Left ventricle myocardium inferior (tissue), 1 donor: ENCODE measurements at regions not wholly inside any gene's neighbourhood (a gene's known extent, or its start where the extent isn't known, plus 50 kb on each side); places are given as distances from the start of the nearest gene placed in this dataset.
A peak's percentile ranks its signal among the peaks of the same experiment; 100 is the strongest.

Experiments used
- DNase-seq: peaks from one replicate; pipeline ENCODE4 v3.0.0-alpha.2; 2020
- H3K27ac ChIP-seq: fragments of 200-600 bp; replicated peaks from 2 replicates; pipeline ENCODE4 v1.8.0; 2021
- H3K27me3 ChIP-seq: fragments of 200-600 bp; 2 replicates; pipeline ENCODE4 v1.8.0; 2021; ENCODE audit warnings: low read depth
- H3K36me3 ChIP-seq: fragments of 200-600 bp; 2 replicates; pipeline ENCODE4 v1.8.0; 2021
- H3K4me1 ChIP-seq: fragments of 200-600 bp; 2 replicates; pipeline ENCODE4 v1.8.0; 2021
- H3K4me3 ChIP-seq: fragments of 200-600 bp; 2 replicates; pipeline ENCODE4 v1.8.0; 2021; ENCODE audit warnings: mild to moderate bottlenecking, moderate library complexity
- H3K9me3 ChIP-seq: fragments of 200-600 bp; replicated peaks from 2 replicates; pipeline ENCODE4 v1.8.0; 2021
- intact Hi-C: fragments of 100-400 bp; cut with micrococcal nuclease; formaldehyde crosslinking; loops from one replicate; pipeline ENCODE4 v1.11.0; 2022
- TF ChIP-seq, protein P1 (sequence below): fragments of 200-600 bp; IDR thresholded peaks from 2 replicates; pipeline ENCODE4 v1.8.0; 2021; ENCODE audit warnings: antibody characterized with exemption, mild to moderate bottlenecking, borderline replicate concordance
- donor health status: DM: no; HTN: yes; CAD: no; lungs with severe emphysema.

DNA sequence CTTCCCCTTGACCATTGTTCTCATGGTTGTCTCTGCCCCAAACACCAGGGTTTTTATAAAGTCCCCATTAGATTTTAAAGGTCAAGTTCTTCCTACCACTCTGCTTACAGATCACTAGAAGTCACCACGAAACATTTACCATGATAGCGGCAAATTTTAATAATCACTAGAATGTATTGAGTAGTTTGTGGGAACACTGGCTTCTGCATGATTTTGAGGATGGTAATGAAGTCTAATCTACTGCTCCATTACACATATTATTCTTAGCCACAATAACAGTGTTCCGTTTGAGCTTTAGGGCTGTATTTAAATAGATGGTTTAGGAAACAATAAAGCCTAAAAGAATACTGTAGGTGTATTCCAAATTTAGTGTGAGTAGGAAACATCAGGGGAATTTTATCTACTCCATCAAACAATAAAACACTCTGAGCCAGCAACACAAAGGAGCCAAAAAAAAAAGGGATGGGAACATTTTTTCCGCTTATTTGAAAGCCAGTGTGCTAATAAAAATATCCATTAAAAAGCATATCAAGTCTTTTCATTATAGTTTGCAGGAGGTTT lies 49.7 kb downstream of the KLF12 start:
- peak overlapping the region; percentile 46 for H3K27ac ChIP-seq
- no peaks in the 10 kb centered on the region for H3K9me3 ChIP-seq
- DNase-seq: no peak
- H3K36me3 ChIP-seq: no peaks in the 10 kb centered on the region
- TF ChIP-seq, protein P1, sequence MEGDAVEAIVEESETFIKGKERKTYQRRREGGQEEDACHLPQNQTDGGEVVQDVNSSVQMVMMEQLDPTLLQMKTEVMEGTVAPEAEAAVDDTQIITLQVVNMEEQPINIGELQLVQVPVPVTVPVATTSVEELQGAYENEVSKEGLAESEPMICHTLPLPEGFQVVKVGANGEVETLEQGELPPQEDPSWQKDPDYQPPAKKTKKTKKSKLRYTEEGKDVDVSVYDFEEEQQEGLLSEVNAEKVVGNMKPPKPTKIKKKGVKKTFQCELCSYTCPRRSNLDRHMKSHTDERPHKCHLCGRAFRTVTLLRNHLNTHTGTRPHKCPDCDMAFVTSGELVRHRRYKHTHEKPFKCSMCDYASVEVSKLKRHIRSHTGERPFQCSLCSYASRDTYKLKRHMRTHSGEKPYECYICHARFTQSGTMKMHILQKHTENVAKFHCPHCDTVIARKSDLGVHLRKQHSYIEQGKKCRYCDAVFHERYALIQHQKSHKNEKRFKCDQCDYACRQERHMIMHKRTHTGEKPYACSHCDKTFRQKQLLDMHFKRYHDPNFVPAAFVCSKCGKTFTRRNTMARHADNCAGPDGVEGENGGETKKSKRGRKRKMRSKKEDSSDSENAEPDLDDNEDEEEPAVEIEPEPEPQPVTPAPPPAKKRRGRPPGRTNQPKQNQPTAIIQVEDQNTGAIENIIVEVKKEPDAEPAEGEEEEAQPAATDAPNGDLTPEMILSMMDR: no peak
- intact Hi-C loops: no loop called here
- H3K27me3 ChIP-seq: no peaks in the 10 kb centered on the region
- H3K4me3 ChIP-seq: no peak overlapping the region
- H3K4me1 ChIP-seq: peaks cover 57% of the 10 kb centered on the region

DNA sequence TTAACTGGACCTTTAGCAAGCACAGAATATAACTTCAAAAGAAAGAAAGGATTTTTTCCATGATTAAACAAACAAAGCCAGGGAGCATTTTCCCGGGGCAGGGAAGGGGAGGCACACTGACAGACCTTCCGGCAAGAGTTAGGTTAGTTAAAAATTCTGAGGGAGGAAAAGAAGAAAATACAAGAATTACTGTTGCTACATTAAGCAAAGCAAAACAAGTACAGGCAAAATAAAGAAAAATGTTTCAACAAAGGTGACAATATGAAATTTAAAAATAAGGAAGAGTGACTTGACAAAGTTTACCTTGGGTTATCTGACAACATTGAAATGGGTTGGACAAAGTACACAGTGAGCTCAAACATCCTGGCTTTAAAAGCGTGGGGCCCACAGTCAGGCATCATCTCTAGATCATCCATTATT lies 51.5 kb downstream of the KLF12 start:
- intact Hi-C loops: no loop called here
- Histone ChIP-seq H3K27me3 (no peaks in the 10 kb centered on the region), H3K36me3 (no peaks in the 10 kb centered on the region), H3K27ac (no peak overlapping the region), H3K4me3 (no peak overlapping the region), H3K9me3 (no peaks in the 10 kb centered on the region), H3K4me1 (peaks cover 49% of the 10 kb centered on the region)
- DNase-seq: no peak
- TF ChIP-seq, protein P1: no peak

DNA sequence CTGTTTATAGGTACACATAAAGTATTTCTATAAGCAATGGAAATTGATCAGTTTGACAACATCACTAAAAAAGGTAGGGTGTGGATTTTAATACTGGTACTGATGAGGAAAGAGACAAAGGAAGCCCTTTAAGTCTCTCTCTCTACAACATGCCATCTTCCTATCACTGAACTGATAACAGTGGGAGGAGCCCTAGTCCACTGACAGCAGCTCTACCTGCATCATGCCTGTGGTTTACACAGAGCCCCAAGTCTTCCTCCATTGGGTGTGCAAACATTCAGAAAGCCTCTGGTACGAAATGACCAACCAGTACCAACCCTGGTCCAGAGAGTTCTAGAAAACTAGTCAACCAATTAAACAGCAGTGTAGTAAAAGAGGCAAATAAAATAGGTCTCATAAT lies 53.4 kb downstream of the KLF12 start:
- intact Hi-C loops: no loop called here
- Histone ChIP-seq H3K27me3 (no peaks in the 10 kb centered on the region), H3K9me3 (no peaks in the 10 kb centered on the region), H3K27ac (no peak overlapping the region), H3K4me1 (peaks cover 52% of the 10 kb centered on the region), H3K4me3 (no peak overlapping the region), H3K36me3 (no peaks in the 10 kb centered on the region)
- DNase-seq: no peak
- TF ChIP-seq, protein P1: no peak

DNA sequence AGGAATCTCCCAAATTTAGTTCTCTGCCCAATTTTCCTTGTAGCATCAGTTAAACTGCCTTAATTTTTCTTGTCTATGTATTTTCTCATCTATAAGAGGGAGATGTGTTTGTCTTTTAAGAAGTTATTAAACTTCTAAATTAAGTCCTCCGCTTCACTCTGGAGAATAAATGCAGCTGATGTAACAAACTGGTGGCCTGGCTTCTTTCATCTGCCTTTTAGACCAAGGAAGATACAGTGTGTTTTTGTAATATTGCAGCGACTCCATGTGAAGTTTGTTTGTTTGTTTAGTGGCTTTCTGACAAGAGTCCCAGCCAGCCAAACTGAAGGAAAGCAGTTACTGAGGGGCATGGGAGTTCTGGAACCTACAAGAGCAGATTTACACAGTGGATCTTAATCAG lies 56.4 kb downstream of the KLF12 start:
- Histone ChIP-seq H3K4me1 (peaks cover 60% of the 10 kb centered on the region), H3K27ac (peak overlapping the region; percentile 31), H3K27me3 (no peaks in the 10 kb centered on the region), H3K9me3 (no peaks in the 10 kb centered on the region), H3K4me3 (no peak overlapping the region), H3K36me3 (no peaks in the 10 kb centered on the region)
- intact Hi-C loops: no loop called here
- TF ChIP-seq, protein P1: no peak
- DNase-seq: no peak

DNA sequence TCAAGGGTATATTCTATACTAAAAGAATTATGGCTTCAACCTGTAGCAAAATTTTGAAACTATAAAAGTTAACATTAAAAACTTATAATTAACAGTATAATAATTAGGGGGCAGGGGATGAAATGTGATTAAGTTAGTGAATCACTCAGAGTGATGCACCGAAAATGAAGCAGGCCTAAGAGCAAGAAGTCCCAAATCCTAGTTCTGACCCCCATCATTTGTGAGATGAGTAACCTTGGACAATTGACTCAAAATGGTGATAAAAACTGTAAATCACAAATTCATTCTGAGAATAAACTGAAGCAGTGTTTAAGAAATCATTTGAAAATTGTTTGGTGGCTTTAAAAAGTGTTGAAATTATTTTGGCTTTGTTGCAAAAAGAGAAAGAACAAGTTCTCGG lies 56.8 kb downstream of the KLF12 start:
- H3K4me3 ChIP-seq: no peak overlapping the region
- TF ChIP-seq, protein P1: no peak
- H3K27ac ChIP-seq: peak overlapping the region; percentile 31

More for the DNA sequence above, 56.8 kb downstream of the KLF12 start:
- DNase-seq: no peak
- Histone ChIP-seq H3K27me3 (no peaks in the 10 kb centered on the region), H3K4me1 (peaks cover 56% of the 10 kb centered on the region), H3K36me3 (no peaks in the 10 kb centered on the region), H3K9me3 (no peaks in the 10 kb centered on the region)
- intact Hi-C loops: no loop called here
